ENCODE measurements at regions not wholly inside any gene's neighbourhood (a gene's known extent, or its start where the extent isn't known, plus 50 kb on each side); places are given as distances from the start of the nearest gene placed in this dataset.

- Histone ChIP-seq H3K4me1 (ENCODE audit: insufficient read depth, low read length) (no peaks in the 10 kb centered on the region), H3K27me3 (ENCODE audit: control insufficient read depth in 1 of 2, insufficient read depth in 2 of 2, low read length in 2 of 2) (no peaks in the 10 kb centered on the region), H4K20me1 (ENCODE audit: insufficient read depth, low read length) (no peaks in the 10 kb centered on the region), H3K79me2 (ENCODE audit: insufficient read depth, low read length) (no peaks in the 10 kb centered on the region), H2AFZ (ENCODE audit: low read length) (no peak overlapping the region), H3K9ac (ENCODE audit: insufficient read depth, low read depth, low read length) (no peak overlapping the region), H3K27ac (ENCODE audit: extremely low read length, insufficient read depth, low read length) (no peak overlapping the region), H3K4me2 (ENCODE audit: low read depth, low read length) (no peak overlapping the region), H3K4me3 (replicated peaks in 1 of 3; ENCODE audit: insufficient read depth in 1 of 3, low read depth in 2 of 3, low read length in 3 of 3) (no peak overlapping the region), H3K9me3 (ENCODE audit: low read length) (peaks cover 92% of the 10 kb centered on the region), H3K36me3 (replicated peaks in 1 of 2; ENCODE audit: control insufficient read depth in 1 of 2, insufficient read depth in 2 of 2, low read length in 2 of 2) (no peaks in the 10 kb centered on the region)
- WGBS (ENCODE audit: low lambda C conversion rate) = 0% methylated on average over 3 of the region's 3 CpGs
- DNase-seq (ENCODE audit: low spot score) = no peak
- intact Hi-C loops (cut with micrococcal nuclease; ENCODE audit: unreplicated experiment) = no loop called here
- POLR2A ChIA-PET = no interaction called here
- ATAC-seq = no peak
- in situ Hi-C loops (cut with HindIII; ENCODE audit: extremely low pct_ligation_motif_present, low pct_unique_long_range_greater_than_20kb) = no loop called here
- TF ChIP-seq RAD51 (IDR thresholded peaks at IDR 0.05; ENCODE audit: borderline replicate concordance) = no peak
- TF ChIP-seq ZNF512 (CRISPR knock-in tag; IDR thresholded peaks at IDR 0.05) = no peak
- TF ChIP-seq CTCF (CRISPR knock-in tag; IDR thresholded peaks at IDR 0.05) = no peak
- no peak for TF ChIP-seq FOXO1 (CRISPR knock-in tag; IDR thresholded peaks at IDR 0.05)
- no peak for TF ChIP-seq ZNF878 (CRISPR knock-in tag; IDR thresholded peaks at IDR 0.05)
- no peak for FAIRE-seq
- BruUV-seq (replicated peaks) = no TSS peak
- CTCF ChIA-PET (ENCODE audit: low intra/inter-chr PET ratio, low total read pairs) = no interaction called here
Observed at GRCh38 chr15:95120595-95120994, 889.2 kb downstream of the MCTP2 start.

GRCh38 chr15:95121191-95121590 lies 889.8 kb downstream of the MCTP2 start:
- Histone ChIP-seq H4K20me1 (ENCODE audit: insufficient read depth, low read length) (no peaks in the 10 kb centered on the region), H3K9me3 (ENCODE audit: low read length) (peaks cover 90% of the 10 kb centered on the region), H3K27ac (ENCODE audit: extremely low read length, insufficient read depth, low read length) (no peak overlapping the region), H3K4me1 (ENCODE audit: insufficient read depth, low read length) (no peaks in the 10 kb centered on the region), H2AFZ (ENCODE audit: low read length) (no peak overlapping the region), H3K4me2 (ENCODE audit: low read depth, low read length) (no peak overlapping the region), H3K79me2 (ENCODE audit: insufficient read depth, low read length) (no peaks in the 10 kb centered on the region), H3K4me3 (replicated peaks in 1 of 3; ENCODE audit: insufficient read depth in 1 of 3, low read depth in 2 of 3, low read length in 3 of 3) (no peak overlapping the region), H3K9ac (ENCODE audit: insufficient read depth, low read depth, low read length) (no peak overlapping the region), H3K27me3 (ENCODE audit: control insufficient read depth in 1 of 2, insufficient read depth in 2 of 2, low read length in 2 of 2) (no peaks in the 10 kb centered on the region), H3K36me3 (replicated peaks in 1 of 2; ENCODE audit: control insufficient read depth in 1 of 2, insufficient read depth in 2 of 2, low read length in 2 of 2) (no peaks in the 10 kb centered on the region)
- ChIA-PET POLR2A (no interaction called here), CTCF (ENCODE audit: low intra/inter-chr PET ratio, low total read pairs) (no interaction called here)
- ATAC-seq = no peak
- in situ Hi-C loops (cut with HindIII; ENCODE audit: extremely low pct_ligation_motif_present, low pct_unique_long_range_greater_than_20kb) (no loop called here), intact Hi-C loops (cut with micrococcal nuclease; ENCODE audit: unreplicated experiment) (no loop called here)
- no peak for FAIRE-seq
- 0% methylated on average over 1 of the region's 1 CpG for WGBS (ENCODE audit: low lambda C conversion rate)
- no peak for DNase-seq (ENCODE audit: low spot score)
- no TSS peak for BruUV-seq (replicated peaks)
- no peak for TF ChIP-seq ATF1 (CRISPR knock-in tag; IDR thresholded peaks at IDR 0.05)
- no peak for TF ChIP-seq ZMYM2 (CRISPR knock-in tag; IDR thresholded peaks at IDR 0.05)
- no peak for TF ChIP-seq GABPA (IDR thresholded peaks at IDR 0.05; ENCODE audit: low read depth, low read length)
- TF ChIP-seq GABPA (CRISPR knock-in tag; IDR thresholded peaks at IDR 0.05; ENCODE audit: low read depth) = no peak
- no peak for TF ChIP-seq ZNF652 (CRISPR knock-in tag; IDR thresholded peaks at IDR 0.05; ENCODE audit: borderline replicate concordance, low read depth)
- TF ChIP-seq IKZF4 (CRISPR knock-in tag; IDR thresholded peaks at IDR 0.05; ENCODE audit: borderline replicate concordance, low read depth, not compliant biosample characterization) = no peak
- TF ChIP-seq NR2C2 (CRISPR knock-in tag; IDR thresholded peaks at IDR 0.05; ENCODE audit: borderline replicate concordance) = no peak
- no peak for TF ChIP-seq HMGXB3 (CRISPR knock-in tag; IDR thresholded peaks at IDR 0.05; ENCODE audit: borderline replicate concordance)
